HG03439 (cell line): ENCODE measurements at regions not wholly inside any gene's neighbourhood (a gene's known extent, or its start where the extent isn't known, plus 50 kb on each side); places are given as distances from the start of the nearest gene placed in this dataset.
"Not testable (repeated sequence)": the region's sequence is repeated elsewhere in the genome, so short reads cannot be mapped to it uniquely, and the experiment has no call there.

Source experiments
- ATAC-seq: cut with Tn5 transposase; IDR thresholded peaks from one replicate; pipeline ENCODE4 v1.9.1; 2021; ENCODE audit warnings: mild to moderate bottlenecking, moderate library complexity; ENCODE audit not compliant: unreplicated experiment

DNA sequence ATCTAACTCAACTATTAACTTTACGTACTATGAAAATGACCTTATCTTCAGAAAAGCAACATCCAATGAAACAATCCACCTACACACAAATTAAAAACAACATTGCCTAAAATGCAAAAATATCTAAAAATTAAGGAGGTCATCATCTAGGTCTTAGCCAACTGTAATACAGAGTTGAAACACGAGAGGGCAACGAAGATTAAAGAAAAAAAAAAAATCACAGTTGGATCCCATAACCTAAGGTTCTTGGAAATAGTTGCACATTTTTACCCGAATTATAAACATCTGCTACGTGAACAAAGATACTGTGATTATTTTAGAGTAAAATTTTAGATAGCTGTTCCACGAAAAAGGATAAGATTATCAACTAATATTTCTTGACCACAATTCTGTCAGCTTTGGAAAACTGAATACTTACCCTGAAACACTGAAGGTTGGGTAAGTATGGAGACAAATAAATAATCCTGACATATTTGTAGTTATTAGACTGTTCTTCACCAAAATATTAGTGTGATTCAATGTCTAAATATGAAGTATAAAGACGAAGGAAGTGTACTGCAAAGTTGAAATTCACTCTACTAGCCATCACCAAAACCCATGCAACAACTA is 88.0 kb upstream of the AK4 start:
- no peak for ATAC-seq

DNA sequence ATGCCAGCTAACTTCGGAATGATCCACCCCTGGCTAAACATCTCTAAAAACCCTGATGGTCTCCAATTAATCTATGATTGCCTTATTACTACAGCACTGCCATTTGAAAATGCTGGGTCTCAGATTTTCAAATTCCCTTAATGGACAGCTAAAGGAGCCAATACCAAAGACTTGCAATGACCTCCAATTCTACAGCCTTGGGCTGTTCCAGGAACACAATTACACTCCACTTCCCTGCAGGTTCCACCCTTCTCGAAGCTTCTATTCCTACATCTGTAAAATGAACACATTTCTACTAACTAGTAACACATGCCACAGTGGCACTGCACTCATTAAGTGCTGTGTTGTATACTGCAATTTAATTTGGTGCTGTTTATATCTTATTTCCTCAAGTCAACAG is 85.7 kb upstream of the AK4 start:
- no peak for ATAC-seq

GRCh38 chr1:65063025-65063424 is 85.0 kb upstream of the AK4 start:
- ATAC-seq = no peak

DNA sequence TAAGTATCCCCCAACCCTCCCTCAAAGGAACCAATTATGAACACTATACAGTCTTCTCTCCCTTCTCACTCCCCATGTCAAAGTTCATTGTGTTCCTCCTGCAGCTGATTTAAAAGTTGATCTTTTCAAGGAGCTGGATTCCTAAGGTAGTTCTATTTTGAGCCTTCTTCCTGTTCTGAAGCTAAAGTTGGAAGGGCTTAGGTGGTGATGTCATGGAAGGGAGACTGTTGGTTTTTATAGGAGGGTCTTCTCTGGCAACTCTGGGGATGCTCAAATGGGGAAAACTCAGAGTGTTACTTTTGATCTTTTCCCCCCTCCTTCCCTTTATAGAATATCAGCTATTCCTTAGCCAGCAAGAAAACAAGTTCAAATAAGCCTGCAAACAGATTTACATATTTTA is 83.0 kb upstream of the AK4 start:
- ATAC-seq = no peak

DNA sequence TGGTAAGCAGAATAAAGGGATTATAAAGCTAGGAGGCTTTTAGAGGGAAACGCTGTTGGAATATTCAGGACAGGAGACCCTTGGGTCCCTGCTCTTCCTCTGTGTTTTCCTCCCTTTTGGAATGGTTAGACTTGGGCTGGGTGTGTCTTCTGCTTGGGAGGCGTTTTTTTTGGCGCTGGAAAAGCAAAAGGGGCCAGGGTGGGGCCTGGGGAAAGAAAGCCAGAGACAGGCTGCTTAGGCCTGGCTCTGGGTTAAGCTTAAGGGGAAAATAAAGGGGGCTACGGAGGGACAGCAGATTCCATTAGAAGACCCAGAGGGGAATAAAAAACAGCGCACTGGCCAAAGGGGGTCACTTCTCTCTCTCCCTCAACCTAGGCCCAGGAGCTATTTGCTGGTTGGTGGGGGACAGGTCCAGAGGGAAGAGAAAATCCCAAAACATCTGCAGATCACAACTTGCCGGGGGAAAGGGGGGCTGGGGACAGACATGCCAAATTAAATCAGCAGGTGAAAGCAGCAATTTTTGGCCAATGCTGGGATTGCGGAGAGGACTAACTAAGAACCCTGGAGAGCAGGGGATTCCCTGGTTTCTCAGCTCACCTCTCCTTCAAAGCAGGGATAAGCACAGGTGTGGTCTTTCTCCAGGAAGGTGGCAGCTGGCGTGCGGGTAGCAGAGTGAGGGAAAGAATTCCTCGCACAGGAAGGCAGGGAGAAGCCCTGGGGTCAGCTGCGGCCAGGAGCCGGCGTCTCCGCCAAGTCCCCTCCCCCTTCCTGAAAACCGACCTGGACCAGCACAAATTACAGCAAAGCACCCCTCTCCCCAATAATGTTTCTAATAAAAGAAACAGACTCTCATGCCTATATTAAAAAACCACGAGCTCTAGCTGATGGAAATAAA is 82.2 kb upstream of the AK4 start:
- no peak for ATAC-seq

DNA sequence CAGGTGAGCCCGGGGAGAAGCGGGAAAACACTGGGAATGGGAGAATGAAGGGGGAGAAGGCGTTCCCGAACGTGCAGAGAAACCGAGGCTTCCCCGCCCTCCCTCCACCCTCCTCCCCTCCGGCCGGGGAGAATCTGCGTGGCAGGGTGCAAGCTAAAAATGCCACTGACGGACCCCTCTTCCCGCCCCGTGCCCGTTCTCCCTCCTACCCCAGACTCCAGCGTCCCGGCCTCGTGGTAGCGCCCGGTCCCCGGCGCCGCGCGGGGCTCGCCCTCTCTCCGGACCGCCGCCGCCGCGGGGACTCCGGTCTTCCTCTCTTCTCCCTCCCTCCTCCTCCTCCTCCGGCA is 81.6 kb upstream of the AK4 start:
- ATAC-seq = peak; percentile 26

DNA sequence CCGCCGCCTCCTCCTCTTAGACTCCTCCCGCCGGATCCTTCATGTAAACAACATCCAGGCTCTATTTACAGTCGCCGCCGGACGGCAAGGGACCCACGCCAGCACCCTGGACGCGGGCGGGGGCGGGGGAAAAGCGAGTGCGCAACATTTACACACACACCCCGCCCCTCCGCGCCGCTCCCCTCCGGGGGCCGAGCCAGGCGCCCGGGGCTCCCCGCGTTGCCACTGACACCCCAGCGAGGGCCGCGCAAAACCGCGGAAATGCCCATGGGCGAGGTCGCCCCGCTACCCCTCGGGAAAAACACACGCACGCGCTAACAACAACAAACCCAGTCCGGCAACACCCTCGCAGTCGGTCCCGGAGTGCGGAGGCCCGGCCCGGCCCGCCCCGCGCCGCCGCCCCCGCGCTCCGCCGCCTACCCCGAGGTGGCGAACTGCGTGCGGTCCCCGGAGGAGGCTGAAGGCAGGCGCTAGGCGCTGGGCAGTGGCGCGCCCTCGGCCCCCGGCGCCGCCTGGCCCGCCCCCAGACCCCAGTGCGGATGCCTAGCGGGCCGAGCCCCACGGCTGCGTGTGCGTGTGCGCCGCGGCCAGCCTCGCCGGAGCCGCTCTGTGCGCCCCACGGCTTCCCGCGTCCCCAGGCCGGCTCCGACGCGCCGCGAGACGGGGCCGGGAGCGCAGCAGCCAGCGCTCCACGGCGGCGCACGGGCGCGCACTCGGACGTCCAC is 81.1 kb upstream of the AK4 start:
- peak; percentile 52 for ATAC-seq

DNA sequence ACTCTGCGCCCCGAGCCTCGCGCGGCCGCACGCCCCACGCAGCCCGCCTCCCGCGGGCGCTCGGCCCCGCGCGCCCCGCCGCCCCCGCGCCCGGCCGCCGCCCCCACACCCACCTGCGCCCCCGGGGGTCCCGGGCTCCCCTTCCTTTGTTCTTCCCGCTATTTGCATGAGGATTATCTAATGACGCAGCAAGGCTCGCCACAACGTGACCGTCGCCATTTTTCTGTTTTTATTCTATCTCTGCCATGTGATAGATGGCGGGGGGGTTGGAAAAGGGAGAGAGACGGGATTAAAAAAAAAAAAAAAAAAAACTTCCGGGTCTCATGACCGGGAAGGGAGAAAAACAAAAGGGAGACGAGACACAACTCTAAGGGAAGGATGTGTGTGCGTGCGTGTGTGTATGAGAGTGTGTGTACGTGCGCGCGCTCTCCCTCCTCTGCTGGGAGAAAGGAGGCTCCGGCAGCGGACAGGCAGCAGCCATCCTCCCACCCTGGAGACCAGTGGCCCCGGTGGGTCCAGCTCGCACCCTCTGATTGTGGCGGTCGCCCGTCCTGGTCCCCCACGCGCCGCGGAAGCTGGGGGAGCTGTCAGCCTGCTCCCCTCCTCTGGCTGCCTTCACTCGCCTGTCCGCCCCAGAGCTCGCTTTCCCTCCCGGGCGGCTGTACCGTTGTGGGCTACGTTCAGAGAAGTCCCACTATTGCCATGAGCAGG is 80.4 kb upstream of the AK4 start:
- peak; percentile 43 for ATAC-seq

DNA sequence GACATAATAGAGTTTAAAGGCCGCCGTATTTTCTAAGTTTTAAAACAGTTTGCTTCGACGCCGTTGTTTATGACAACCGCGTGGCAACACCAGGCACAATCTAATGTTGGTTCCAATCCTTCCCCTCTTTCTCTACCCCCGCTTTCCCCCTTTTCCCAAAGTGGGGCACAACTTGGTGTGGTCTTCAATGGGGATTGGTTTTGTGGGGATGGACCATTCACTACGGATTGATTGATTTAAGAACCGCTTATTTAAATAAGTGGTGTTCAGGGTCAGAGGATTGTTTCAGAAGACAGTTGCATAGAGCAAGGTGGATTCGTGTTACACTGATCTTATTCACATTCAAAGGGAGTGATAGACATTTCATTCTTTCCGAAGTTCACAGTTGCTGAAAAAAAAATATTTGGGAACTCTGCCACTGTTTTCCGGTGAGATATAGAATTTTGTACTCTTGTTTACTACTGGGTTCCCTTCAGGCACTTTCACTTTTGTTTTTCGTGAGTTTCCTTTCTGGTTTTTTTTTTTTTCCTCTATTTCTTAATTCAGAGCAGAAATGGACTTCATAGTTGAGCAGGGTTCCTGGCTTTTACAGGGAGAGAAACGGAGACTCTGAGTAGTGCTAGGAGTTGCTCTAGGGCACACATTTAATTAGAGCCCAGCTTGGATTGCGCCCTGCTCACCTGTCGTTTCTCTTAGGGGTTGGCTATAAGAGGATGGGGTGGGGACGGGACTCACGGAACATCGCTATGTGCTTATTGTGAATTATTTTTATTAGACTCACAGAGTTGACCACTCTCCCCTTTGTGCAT is 79.6 kb upstream of the AK4 start:
- ATAC-seq = no peak

- no peak for ATAC-seq
Measured at GRCh38 chr1:65069011-65069565, 78.9 kb upstream of the AK4 start.

- no peak for ATAC-seq
Measured at GRCh38 chr1:65072845-65073244, 75.2 kb upstream of the AK4 start.

GRCh38 chr1:65075123-65075976 is 72.7 kb upstream of the AK4 start:
- ATAC-seq = peak; percentile 86

- no peak for ATAC-seq
Measured at GRCh38 chr1:65077369-65077768, 70.6 kb upstream of the AK4 start.

DNA sequence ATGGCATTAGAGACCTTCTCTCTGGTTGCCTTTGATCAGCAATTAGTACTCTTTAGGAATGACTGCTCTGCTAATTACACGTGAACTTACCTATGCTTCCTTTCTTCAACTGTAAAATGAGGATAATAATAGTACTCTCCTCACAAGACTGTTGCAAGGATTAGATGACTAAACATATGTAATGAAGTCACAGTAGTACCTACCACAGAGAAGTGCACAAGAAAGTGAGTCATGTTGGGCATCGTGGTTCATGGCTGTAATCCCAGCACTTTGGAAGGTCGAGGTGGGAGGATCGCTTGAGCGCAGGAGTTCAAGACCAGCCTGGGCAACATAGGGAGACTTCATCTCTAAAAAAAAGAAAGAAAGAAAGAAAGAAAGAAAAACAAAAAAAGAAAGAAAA is 68.1 kb upstream of the AK4 start:
- ATAC-seq = no peak

- ATAC-seq = no peak
Measured at GRCh38 chr1:65082346-65083040, 65.5 kb upstream of the AK4 start.

GRCh38 chr1:65083263-65083896 is 64.6 kb upstream of the AK4 start:
- peak; percentile 85 for ATAC-seq

DNA sequence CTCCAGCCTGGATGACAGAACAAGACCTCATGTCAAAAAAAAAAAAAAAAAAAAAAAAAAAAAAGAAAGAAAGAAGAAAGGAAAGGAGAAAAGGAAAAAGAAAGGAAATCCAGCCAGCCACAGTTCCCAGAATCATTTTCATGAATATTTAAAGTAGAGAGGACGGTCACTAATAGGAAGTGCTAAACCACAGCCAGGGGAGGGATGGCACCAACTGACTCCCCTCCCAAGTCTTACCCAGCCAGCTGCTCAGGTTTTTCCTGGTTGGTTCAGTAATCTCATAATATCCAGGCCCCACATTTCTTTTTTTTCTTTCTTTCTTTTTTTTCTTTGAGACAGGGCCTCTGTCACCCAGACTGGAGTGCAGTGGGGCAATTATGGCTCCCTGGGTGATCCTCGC is 63.9 kb upstream of the AK4 start:
- ATAC-seq = no peak

GRCh38 chr1:65087519-65087918 is 60.5 kb upstream of the AK4 start:
- ATAC-seq = not testable (repeated sequence)
